ENCODE measurements at regions not wholly inside any gene's neighbourhood (a gene's known extent, or its start where the extent isn't known, plus 50 kb on each side); places are given as distances from the start of the nearest gene placed in this dataset.

- TF ChIP-seq CTCF (optimal IDR thresholded peaks at IDR 0.05 in 1 of 3, IDR thresholded peaks at IDR 0.05 in 1 of 3, conservative IDR thresholded peaks at IDR 0.05 in 1 of 3; ENCODE audit: extremely low read depth in 1 of 3, insufficient read depth in 2 of 3, low read length in 3 of 3) (no peak), EZH2 (IDR thresholded peaks at IDR 0.05; ENCODE audit: low read length) (no peak)
These were observed 132.6 kb downstream of the MRPS6 start for GRCh38 chr21:34205811-34206571.

Measured in keratinocyte (primary cell).